ENCODE measurements at regions not wholly inside any gene's neighbourhood (a gene's known extent, or its start where the extent isn't known, plus 50 kb on each side); places are given as distances from the start of the nearest gene placed in this dataset.
"Not testable (repeated sequence)": the region's sequence is repeated elsewhere in the genome, so short reads cannot be mapped to it uniquely, and the experiment has no call there.

DNA sequence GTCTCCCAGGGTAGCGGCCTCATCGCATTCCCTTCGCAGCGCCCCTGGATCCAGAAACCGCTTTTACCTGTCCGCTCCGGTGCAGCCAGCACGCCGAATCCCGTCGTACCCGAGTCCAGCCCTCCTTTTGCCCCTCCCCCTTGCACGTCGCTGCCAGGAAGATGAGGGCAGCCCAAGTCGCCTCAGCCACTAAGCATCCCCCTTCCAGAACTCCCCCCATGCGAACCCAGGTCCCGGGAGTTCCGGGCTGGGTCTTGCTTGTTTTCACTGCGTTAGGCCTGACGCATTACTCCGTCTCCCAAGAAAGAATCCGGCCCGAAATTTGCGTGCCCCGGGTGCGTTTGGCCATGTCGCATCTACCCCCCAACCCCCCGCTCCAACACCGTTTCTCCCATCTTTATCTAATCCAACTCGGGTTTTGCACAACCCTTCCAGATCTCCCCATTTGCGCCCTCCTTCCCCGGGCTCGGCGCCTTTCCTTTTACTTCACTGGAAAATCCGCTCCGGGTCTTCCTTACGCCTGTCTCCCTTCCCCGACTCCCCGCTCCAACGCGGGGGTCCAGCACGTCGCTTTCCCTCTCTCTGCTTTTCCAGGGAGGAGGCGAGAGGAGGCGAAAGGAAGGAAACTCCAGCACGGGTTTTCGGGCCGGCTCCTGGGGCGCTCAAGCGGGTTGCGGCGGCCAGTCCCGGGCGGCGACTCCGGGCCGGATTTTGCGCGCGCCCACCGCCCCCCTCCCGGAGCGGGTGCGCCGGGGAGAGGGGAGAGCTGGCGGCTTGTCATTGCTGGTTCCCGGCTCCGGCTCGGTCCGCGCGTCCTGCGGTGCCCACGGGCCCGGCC lies 116.0 kb downstream of the CRLF3 start:
- H3K27ac Mint-ChIP-seq: peak overlapping the region; percentile 64 to 76
- peak; percentile 74 for DNase-seq (ENCODE audit: low spot score)
- H3K4me3 Mint-ChIP-seq: peak overlapping the region; percentile 93
- ATAC-seq: peak; percentile 83
- not testable (repeated sequence) for H3K36me3 Mint-ChIP-seq, H3K27me3 Mint-ChIP-seq, H3K9me3 Mint-ChIP-seq
- H3K4me1 Mint-ChIP-seq (ENCODE audit: low read depth in 2 of 2): peaks cover 33 to 39% of the 10 kb centered on the region in 2 donors

DNA sequence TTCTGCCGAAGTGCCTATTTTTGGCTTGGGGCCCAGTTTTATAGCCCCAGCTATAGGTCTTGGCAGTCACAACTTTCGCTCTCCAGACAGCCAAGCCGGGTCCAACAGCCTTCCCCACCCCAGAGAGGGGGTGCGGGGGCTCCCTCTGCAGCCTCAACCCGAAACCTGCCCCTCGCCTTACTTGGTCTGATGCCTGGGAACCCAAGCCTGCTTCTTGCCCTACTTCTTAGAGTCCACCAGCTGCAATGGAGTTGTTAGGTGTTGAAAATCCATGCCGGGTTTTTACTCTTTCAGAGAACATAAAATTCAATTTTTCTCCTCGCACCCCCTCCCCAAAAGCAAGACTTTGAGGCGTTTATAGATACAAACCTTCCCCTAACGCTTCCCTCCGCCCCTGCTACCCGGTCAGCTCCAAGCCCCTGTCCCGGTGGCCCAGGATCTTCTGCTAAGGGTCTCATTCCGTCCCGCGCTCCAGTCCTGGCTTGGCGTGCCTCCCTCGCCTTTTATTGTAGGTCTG lies 116.7 kb downstream of the CRLF3 start:
- Mint-ChIP-seq H3K27ac (peak overlapping the region; percentile 64 to 76), H3K4me1 (ENCODE audit: low read depth in 2 of 2) (peaks cover 33 to 39% of the 10 kb centered on the region in 2 donors), H3K4me3 (peak overlapping the region; percentile 93)
- not testable (repeated sequence) for ATAC-seq; H3K9me3 Mint-ChIP-seq; H3K36me3 Mint-ChIP-seq; H3K27me3 Mint-ChIP-seq; DNase-seq (ENCODE audit: low spot score)

DNA sequence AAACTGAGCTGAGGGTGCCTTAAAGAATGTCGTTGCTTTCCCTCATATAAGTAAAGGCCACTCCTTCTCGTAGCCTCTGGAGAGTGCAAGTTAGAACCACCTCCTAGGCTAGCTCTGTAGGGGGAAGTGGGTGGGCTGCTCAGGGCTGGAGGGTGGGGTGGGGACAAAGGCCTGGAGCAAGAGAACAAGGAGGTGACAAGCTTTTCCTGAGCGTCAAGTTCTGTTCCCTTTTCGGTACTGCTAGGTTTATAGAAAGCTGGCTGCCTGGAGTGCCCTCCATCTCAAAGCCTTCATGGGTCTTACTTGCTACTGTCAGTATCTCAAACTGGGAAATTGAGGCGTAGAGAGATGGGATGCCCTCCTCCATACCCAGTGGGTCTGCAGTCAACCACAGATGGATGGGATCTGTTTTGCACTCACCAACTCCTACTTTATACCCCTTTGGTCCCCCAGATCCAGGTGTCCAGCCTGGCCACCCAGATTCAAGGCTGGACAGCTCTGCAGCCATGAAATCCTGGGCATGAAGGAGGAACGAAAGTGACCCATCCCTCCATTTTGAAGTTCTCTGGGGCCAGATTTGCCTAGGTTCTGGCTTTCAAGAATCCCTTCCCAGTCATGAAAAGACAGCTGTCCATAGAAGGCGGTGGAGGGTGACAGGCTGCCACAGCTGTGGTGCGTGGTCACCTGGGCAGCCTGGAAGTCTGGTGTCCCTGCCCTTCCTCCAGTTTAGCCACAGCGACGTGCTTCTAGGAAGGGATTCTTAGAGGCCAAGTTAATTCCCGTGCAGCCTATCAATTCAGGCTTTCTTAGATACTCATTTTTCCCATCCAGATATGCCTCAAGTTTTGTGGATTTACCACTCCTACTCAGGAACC lies 117.8 kb downstream of the CRLF3 start:
- H3K27me3 Mint-ChIP-seq, H3K4me3 Mint-ChIP-seq, H3K27ac Mint-ChIP-seq: not testable (repeated sequence)

GRCh38 chr17:30706004-30706403 lies 118.5 kb downstream of the CRLF3 start:
- not testable (repeated sequence) for H3K36me3 Mint-ChIP-seq

More for the DNA sequence above, 117.8 kb downstream of the CRLF3 start:
- not testable (repeated sequence) for DNase-seq (ENCODE audit: low spot score); ATAC-seq; H3K36me3 Mint-ChIP-seq; H3K9me3 Mint-ChIP-seq
- peaks cover 32 to 39% of the 10 kb centered on the region in 2 donors for H3K4me1 Mint-ChIP-seq (ENCODE audit: low read depth in 2 of 2)

GRCh38 chr17:30701498-30701989 lies 122.9 kb downstream of the CRLF3 start:
- Mint-ChIP-seq H3K27me3 (peaks cover 0 to 14% of the 10 kb centered on the region in 2 donors), H3K27ac (no peak overlapping the region), H3K36me3 (no peaks in the 10 kb centered on the region), H3K4me1 (ENCODE audit: low read depth in 2 of 2) (peaks cover 10 to 13% of the 10 kb centered on the region in 2 donors), H3K9me3 (no peaks in the 10 kb centered on the region), H3K4me3 (no peak overlapping the region)
- no peak for DNase-seq (ENCODE audit: low spot score)
- no peak for ATAC-seq

More at GRCh38 chr17:30706004-30706403, 118.5 kb downstream of the CRLF3 start:
- H3K27ac Mint-ChIP-seq; H3K9me3 Mint-ChIP-seq; H3K4me3 Mint-ChIP-seq; DNase-seq (ENCODE audit: low spot score); ATAC-seq: not testable (repeated sequence)
- H3K27me3 Mint-ChIP-seq: peaks cover 0 to 12% of the 10 kb centered on the region in 2 donors
- peaks cover 25 to 32% of the 10 kb centered on the region in 2 donors for H3K4me1 Mint-ChIP-seq (ENCODE audit: low read depth in 2 of 2)

GRCh38 chr17:30700833-30701232 lies 123.7 kb downstream of the CRLF3 start:
- DNase-seq (ENCODE audit: low spot score); H3K27ac Mint-ChIP-seq; H3K9me3 Mint-ChIP-seq; ATAC-seq; H3K4me3 Mint-ChIP-seq; H3K36me3 Mint-ChIP-seq: not testable (repeated sequence)
- peaks cover 0 to 13% of the 10 kb centered on the region in 2 donors for H3K27me3 Mint-ChIP-seq
- H3K4me1 Mint-ChIP-seq (ENCODE audit: low read depth in 2 of 2): peaks cover 9 to 10% of the 10 kb centered on the region in 2 donors

GRCh38 chr17:30697619-30698460 lies 126.7 kb downstream of the CRLF3 start:
- not testable (repeated sequence) for H3K27ac Mint-ChIP-seq, H3K36me3 Mint-ChIP-seq, H3K9me3 Mint-ChIP-seq
- Mint-ChIP-seq H3K4me3 (peak overlapping the region; percentile 72), H3K4me1 (ENCODE audit: low read depth in 2 of 2) (peaks cover 8 to 11% of the 10 kb centered on the region in 2 donors), H3K27me3 (peaks cover 0 to 13% of the 10 kb centered on the region in 2 donors)
- DNase-seq (ENCODE audit: low spot score) (peak; percentile 81), ATAC-seq (peak; percentile 76 to 85)

GRCh38 chr17:30696234-30696633 lies 128.3 kb downstream of the CRLF3 start:
- Mint-ChIP-seq H3K9me3 (no peaks in the 10 kb centered on the region), H3K27ac (no peak overlapping the region), H3K4me1 (ENCODE audit: low read depth in 2 of 2) (peaks cover 8 to 11% of the 10 kb centered on the region in 2 donors), H3K36me3 (no peaks in the 10 kb centered on the region), H3K4me3 (no peak overlapping the region), H3K27me3 (peaks cover 0 to 9% of the 10 kb centered on the region in 2 donors)
- ATAC-seq (no peak), DNase-seq (ENCODE audit: low spot score) (no peak)

- not testable (repeated sequence) for H3K27me3 Mint-ChIP-seq; H3K27ac Mint-ChIP-seq; H3K36me3 Mint-ChIP-seq; H3K9me3 Mint-ChIP-seq; H3K4me3 Mint-ChIP-seq; DNase-seq (ENCODE audit: low spot score); ATAC-seq
- H3K4me1 Mint-ChIP-seq (ENCODE audit: low read depth in 2 of 2): peaks cover 8 to 11% of the 10 kb centered on the region in 2 donors
Measured at GRCh38 chr17:30695265-30695811, 129.2 kb downstream of the CRLF3 start.

DNA sequence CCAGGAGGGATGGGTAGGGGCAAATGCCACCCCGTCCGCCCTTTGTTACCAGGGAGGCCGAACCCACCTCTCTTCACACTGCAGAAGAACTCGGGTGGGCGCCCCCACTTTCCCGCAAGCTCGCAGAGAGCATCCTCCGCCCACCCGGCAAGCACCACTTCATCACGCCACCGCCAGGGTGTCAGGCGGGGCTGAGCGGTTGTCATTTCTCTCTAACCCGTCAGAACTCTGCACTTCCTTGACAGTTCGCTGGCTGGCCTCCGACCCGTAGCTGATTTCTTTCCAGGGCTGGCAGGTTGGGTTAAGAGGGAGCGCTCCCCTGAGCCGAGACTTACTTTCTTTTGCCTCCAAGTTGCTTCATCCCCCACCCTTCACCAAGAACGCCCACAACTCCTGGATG lies 130.7 kb downstream of the CRLF3 start:
- Mint-ChIP-seq H3K4me3 (peak overlapping the region; percentile 16), H3K4me1 (ENCODE audit: low read depth in 2 of 2) (peaks cover 8 to 11% of the 10 kb centered on the region in 2 donors)
- DNase-seq (ENCODE audit: low spot score); H3K9me3 Mint-ChIP-seq; H3K27ac Mint-ChIP-seq; H3K36me3 Mint-ChIP-seq; H3K27me3 Mint-ChIP-seq: not testable (repeated sequence)
- peak; percentile 78 to 81 for ATAC-seq

DNA sequence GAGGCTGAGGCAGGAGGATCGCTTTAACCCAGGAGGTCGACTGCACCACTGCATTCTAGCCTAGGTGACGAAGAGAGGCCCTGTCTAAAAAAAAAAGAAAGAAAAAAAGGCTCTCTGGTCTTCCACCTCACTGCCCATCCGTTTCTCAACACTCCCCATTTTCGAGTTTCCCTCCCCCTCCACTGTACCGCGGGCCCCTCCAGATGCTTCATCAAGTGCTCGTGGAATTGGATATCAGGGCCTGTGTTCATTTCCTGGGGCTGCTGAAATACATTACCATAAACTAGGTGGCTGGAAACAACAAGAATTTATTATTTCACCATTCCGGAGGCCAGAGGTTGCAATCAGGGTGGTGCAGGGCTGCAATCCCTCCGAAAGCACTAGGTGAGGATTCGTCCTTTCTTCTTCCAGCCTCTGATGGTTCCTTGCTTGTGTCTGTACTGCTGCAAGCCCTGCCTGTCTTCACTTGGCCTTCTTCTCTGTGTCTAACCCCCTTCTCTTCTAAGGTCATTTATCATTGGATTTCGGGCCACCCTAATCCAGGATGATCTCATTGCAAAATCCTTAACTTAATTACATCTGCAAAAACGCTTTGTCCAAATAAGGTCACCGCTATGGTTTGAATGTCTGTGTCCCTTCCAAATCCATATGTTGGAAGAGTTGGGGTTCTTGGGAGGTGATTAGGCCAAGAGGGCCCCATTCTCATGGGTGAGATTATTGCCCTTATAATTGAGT lies 135.1 kb downstream of the CRLF3 start:
- ATAC-seq; H3K27ac Mint-ChIP-seq; DNase-seq (ENCODE audit: low spot score); H3K4me3 Mint-ChIP-seq; H3K36me3 Mint-ChIP-seq; H3K9me3 Mint-ChIP-seq: not testable (repeated sequence)
- Mint-ChIP-seq H3K27me3 (peaks cover 13% of the 10 kb centered on the region in 2 donors), H3K4me1 (ENCODE audit: low read depth in 2 of 2) (peaks cover 11 to 15% of the 10 kb centered on the region in 2 donors)
